HG03159 (cell line): ENCODE measurements at regions not wholly inside any gene's neighbourhood (a gene's known extent, or its start where the extent isn't known, plus 50 kb on each side); places are given as distances from the start of the nearest gene placed in this dataset.

Source experiments
- ATAC-seq: cut with Tn5 transposase; IDR thresholded peaks from one replicate; pipeline ENCODE4 v1.9.1; 2021; ENCODE audit warnings: mild to moderate bottlenecking, moderate library complexity; ENCODE audit not compliant: unreplicated experiment

DNA sequence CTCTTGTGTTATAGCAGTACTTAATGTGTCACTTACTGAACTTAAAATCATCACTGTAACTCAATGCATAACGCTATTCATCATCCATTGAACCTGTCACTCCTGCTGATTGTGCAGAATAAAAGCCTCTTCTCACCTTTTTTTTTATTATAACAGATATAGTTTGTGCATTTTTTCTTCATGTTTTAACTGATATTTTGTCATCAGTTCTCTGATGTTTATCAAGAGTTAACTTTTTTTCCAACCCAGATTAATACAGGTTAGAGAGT is 100.4 kb downstream of the SLIT2 start:
- ATAC-seq: no peak

DNA sequence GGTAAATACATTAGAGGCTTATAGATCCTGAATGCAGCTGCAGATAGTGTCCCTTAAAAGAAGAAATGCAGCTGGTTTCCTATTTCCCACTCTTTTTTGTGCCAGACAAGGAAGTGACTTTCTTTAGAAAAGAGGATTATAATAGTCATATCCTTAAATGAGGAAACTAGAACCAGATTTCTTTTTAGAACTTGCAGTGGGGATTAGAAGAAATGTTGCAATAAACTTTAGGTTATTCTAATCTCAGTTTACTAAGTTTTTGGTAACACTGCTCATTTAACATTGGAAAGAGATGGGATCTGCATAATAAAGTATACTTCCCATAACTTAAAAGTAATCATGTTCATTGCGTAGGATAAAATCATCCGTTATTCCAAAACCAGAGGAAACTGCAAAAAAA is 101.9 kb downstream of the SLIT2 start:
- no peak for ATAC-seq

DNA sequence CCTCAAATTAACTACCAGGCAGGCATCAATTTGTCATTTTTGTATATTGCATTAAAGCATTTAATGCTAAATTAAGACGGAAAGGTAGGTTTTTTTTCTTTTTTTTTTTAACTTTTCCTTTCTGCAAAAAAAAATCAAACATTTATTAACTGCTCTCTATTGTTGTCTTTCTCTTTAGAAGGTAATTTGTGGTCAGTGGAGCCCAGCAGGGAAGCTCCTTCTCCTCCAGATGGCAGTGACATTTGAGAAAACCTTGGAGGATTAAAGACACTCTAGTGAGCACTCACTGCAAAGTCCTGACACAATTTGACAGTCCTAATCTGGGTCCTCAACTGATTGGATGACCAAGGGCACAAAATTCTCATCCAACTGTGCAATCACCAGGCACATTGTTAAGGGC is 102.4 kb downstream of the SLIT2 start:
- ATAC-seq: no peak

DNA sequence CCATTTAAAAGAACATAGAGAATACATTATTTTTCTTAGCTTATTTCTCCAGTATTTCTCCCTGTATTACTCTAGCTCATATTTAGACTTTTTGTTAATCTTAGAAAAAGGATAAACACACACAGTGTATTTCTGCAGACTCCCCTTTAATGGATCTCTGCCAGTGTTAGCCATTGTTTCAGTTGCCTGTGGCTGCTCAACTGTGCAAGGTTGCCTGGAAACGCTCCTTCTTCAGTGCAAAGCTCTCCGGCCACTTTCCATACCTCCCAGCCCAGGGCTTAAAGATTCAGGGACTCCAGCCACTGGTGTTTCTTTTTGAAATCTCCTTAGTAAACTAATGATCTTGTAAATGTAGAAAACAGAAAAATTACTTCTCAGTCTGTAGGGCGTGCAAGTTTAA is 104.9 kb downstream of the SLIT2 start:
- no peak for ATAC-seq

DNA sequence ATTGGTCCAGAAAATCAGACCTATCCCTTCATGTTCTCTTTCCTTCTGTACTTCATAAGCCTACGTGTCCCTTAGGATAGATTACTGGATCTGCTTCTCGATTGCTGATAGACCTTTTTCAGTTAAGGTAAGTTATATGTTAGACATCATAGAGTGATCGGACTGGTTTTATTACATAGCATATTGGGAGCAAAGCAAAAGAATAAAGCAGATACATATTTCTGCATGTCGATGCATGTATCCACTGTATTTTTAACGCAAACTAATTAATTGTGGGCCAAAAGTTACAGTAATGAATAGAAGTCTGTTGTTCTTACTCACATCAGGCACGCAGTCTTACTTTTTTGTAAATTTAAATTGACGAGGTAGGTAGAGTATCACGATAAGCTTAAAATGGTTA is 106.4 kb downstream of the SLIT2 start:
- ATAC-seq: no peak

DNA sequence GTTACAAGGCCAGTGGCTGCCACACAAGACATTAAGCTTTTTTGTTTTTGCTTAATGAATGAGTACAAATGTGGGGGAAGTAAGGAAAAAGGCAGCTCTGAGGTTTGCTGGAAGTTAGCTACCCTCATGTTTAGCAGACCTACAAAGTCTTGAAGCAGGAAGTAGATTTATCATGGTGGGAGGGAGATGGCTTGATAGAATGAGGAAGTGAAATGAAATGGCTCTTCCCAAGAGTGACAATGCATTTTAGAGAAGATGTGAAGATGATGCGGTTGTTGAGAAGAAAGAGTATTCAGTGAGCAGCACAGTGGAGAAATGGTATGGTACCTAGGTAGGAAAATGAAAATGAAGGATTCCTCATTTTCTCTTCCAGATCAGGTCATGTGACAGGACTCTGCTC is 108.0 kb downstream of the SLIT2 start:
- ATAC-seq: peak; percentile 81

DNA sequence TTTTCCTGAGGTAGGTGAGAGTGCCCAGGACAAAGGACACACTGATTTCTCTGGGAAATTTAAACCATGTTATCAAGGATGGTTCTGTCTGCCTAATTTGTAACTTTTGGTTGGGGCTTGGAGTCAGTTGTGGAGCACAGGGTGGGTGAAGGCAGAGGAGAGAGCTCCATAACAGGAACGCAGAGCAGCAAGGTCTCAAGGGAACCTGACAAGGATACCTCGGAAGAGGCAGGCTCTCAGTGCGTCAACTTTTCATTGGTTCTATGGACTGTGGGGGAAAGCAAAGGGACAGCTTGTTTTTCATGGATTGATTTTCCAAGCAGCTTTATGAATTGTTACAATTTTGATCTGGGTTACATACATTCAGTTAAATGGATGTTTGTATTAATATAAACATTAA is 110.4 kb downstream of the SLIT2 start:
- no peak for ATAC-seq

DNA sequence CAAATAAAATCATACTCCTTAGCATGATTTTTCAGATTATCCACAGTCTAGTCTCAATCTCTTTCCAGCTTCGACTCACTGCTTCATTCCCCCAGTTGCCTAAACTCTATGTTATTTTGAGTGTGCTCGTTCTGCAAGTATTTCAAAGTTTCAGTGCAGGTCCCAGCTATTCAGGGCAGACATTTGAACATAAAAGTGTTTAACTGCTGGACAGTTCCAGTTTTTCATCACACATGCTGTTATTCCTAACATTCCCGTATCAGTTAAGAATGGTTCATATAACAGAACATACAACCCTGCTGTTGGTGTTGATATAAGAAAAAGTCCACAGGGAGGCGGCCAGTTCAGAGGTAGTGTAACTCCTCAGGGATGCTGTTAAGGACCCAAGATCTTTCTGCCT is 113.3 kb downstream of the SLIT2 start:
- no peak for ATAC-seq

DNA sequence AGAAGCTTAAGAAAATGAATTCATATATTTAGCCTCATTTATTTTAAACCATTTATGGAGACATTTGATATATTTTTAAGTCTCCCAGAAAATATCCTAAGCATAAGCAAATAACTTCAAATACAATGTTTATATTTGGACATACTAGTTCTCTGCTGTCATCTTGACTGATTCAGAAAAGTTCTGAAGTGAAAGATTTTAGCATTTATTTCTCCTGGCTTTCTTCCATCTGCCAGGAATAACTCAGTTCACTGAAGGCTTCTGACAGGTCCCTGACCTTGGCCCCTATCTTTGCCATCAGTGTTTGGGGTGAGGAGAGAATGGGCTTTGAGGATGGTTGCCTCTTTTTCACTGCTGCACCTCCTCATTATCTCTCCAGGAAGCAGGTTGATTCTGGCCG is 115.7 kb downstream of the SLIT2 start:
- ATAC-seq: no peak

DNA sequence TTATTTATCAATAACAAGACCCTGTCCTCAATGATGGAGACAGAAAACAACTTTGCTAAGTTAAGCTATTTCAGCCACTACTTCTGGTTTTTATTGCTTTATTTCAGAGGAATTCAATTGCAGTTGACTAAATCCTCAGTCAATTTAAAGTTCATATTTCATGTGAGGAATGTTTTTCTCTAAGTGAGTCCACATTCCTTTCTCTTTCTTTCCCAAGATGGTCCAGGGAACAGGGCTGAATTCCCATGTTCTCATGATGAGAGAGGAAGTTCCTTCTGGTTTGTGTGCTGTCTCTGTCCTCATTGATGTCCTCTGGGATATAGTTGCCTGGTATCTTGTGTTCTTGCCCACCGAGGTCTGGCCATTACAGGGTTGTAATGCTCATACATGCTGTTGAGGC is 117.2 kb downstream of the SLIT2 start:
- no peak for ATAC-seq

DNA sequence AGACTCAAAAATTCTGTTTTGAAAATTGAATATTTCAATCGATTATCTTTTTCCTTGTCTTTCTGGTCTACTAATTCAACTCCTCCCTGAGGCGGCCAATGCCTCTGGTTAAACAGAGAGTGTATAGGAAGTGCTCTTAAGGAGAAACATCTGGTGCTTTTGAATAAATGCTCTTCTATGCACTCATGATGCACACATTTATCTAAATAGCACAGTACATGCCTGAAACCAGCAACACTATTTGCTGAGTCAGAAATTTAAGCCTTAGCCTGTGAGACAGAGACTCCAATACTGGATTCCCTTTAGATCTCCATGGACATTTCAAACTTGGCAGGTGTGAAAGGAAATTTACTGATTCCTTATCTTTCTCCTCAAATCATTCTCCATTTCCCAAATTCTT is 118.6 kb downstream of the SLIT2 start:
- ATAC-seq: no peak

DNA sequence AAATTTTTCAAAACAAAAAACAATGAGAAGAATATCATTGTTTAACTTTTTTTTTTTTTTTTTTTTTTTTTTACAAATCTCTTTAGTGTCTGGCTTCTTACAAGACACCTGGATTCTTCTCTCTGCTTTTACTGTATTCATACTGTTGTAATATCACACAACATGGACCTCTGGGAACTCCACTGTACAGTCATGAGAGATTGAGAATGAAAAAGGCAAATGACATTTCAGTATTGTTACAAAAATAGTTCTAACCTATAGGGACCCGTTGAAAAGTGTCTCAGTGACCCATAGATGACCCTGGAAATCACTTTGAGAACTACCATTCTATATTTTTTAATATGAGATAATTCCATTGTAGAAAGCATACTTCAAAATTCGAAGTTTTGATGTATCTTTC is 124.4 kb downstream of the SLIT2 start:
- no peak for ATAC-seq

DNA sequence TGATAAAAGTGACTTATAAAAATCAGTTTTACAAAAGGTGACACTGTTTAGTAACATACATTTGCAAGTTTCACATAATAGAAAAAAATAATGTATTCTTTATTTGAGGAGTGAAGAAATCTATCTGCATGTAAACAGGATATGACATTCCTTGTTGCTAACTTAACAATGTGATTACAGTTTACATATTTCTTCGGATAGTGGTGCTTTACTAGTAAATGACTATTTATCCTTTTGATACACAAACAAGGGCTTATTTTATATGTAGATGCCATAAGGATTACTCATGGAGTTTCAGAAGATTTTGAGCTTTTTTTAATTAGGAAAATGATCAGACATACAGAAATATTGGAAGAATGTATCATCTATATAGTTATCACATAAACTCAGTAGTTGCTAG is 126.5 kb downstream of the SLIT2 start:
- no peak for ATAC-seq

DNA sequence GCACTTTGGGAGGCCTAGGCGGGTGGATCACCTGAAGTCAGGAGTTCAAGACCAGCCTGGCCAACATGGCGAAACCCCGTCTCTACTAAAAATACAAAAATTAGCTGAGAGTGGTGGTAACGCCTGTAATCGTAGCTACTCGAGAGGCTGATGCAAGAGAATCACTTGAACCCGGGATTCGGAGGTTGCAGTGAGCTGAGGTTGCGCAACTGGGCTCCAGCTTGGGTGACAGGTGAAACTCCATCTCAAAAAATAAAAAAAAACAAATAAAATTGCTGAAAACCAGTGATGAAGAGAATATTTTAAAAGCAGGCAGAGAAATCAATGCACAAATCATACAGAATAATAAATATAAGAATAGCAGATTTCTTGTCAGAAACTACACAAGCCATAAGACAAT is 129.3 kb downstream of the SLIT2 start:
- no peak for ATAC-seq

DNA sequence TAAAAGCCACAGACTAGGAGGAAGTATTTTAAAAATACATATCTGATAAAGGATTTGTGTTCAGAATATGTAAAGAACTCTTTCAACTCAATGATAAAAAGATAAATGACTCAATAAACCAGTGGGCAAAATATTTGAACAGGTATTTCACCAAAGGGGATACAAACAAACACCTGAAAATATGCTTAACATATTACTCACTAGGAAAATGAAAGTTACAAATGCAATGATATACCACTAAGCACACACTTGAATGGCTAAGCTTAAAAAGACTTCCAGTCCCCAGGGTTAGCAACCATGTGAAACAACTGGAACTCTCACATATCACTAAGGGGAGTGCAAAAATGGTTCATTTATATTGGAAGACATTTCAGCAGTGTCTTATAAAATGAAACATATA is 131.6 kb downstream of the SLIT2 start:
- no peak for ATAC-seq

DNA sequence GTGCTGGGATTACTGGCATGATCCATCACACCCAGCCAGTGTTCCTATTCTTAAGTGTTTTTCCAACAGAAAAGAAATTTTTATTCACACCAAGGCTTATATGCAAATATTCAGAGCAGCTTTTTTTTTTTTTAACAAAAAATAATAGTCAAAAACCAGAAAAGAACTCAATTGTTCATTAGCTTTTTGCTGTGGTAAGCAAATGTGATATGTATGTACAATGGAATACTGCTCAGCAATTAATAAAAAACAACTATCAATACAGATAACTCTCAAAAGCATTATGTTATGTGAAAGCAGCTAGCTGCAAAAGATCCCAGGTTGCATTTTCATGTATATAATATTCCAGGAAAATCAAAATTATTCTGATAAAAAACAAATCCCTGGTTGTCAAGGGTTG is 132.3 kb downstream of the SLIT2 start:
- no peak for ATAC-seq

DNA sequence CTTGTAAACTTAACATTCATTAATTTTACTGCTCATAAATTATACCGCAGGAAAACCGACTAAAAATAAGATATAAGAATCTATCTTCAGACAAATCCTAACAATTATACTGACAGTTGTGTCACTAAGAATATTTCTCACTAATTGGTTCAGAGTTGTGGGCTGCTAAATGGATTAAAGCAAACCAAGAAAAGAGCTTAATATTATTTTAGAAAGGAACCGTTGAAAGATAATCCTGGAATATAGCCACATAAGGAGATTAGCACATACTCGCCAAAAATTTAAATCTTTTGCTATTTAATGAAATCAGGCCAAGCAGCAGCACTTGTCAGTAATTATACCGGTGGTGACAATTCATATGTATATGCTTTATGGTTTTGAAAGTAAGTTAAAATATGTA is 132.8 kb downstream of the SLIT2 start:
- ATAC-seq: no peak

DNA sequence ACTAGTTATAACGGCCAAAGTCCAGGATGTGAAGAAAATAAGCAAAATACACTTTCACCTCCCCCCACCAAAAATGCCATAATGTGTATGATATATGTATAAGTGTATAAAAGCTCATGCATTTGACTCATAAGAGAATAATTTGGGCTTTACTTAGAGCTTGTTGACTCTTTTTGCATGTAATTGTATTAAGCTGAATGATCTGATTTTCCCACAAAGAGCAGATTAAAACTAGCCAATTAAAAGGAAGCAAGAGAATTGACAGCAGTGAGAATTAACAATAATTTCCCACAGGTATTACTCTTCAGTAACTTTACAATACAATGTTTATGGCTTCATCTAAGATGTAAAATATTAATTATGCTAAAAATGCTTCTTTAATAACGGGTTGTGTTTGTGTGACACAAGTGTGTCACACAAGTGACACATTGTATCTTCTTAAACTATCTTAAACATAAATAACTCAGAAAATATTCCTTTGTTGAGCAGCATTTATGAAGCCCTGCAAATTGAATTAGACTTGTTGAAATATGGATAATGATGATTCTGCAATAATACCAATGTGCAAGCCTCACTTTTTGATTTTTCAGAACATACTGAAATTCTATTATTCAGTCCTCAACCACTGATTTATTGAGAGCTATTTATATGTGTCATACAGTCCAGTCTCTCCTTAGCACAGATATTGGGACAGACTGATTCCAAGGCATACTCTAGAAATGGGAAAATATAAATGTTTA is 134.5 kb downstream of the SLIT2 start:
- ATAC-seq: no peak

DNA sequence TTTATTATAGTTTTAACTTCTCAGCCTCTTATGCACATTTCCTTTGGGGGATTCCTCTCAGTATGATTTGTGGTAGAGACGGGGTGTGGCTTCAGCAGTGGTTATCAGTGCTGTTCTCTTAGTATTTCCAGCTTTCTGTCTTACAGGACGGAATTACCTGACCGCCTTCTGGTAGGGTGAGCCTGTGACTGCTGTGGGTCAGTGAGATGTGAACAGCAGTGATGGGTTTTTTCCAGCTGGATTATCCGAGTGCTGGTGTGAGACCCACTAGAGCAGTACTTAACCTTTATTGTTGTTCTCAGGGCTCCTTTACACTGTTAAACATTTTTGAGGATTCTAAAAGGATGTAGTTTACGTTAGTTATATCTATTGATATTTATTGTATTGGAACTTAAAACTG is 135.2 kb downstream of the SLIT2 start:
- no peak for ATAC-seq

DNA sequence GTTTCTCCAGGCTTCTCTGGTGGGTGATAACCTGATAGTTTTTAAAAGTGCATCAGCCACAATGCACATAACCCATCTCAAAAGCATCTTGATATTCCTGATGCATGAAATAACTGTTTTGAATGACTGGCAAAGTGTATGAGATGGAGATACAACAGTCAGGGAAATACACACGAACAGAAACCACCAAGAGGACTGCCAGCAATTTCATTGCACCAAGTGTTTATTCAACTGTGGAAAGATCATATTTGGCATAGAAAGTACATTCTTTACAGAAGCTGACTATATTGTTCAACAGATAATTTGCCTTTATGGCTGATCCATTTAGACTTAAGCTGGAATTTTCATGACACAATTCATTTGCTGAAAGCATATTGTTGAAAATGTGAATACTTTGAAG is 139.5 kb downstream of the SLIT2 start:
- ATAC-seq: no peak

DNA sequence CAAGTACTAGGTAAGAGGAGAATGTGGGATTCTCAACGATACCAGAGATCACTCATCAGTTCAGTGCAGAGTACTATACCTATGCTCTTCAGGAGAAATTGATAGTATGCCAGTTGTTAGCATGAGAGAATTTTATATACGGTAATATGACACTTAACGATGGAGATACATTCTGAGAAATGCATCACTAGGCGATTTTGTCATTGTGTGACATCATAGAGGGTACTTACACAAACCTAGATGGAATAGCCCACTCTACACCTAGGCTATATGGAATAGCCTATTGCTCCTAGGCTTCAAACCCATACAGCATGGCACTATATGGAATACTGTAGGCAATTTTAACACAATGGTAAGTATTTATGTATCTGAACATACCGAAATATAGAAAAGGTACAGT is 140.2 kb downstream of the SLIT2 start:
- no peak for ATAC-seq

DNA sequence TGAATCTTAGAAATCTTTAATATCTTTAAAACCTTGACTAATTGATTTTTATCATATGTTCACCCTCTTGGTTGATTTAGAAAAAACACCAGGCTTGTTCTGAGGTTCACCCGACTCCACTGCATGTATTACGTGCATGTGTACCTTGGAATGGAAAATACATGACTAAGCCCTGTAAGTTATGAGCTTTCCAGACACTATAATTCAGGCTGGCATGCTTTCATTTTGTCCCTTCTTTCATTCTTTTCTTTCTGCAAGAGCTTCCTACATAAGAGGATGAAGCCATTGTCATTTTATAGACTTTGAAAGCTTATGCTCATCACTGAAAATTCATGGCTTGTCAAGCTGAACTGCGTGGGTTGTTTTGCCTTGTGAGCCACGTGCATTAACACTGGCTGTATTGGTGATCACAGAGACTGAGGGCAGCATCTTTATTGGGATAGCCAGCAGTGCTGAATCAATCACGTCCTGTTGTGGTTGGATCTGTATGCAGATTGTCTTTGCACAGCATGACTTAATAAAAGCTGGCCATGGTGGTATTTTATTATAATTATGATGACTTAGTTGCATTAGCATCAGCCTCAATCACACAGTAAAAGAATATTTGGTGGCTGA is 141.9 kb downstream of the SLIT2 start:
- ATAC-seq: no peak

DNA sequence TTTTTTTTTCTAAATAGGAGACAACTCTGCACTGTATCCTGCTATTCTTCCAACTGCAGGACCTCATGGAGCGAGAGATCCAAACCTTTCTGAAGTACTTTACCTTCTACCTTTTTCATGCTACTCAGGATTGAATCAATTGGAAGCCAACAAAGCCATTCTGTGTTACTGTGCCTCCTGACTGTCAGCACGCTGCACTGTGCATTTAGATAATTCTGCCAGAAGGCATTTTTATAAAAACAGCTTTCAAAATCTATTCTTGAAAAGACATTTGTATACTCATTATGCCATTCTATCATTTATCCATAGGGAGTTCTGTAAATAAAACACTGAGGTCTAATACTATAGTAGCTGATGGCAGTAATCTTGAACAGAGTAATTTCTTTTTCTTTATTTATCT is 142.8 kb downstream of the SLIT2 start:
- ATAC-seq: no peak
